Astrocyte of the cerebellum (primary cell): ENCODE measurements at regions not wholly inside any gene's neighbourhood (a gene's known extent, or its start where the extent isn't known, plus 50 kb on each side); places are given as distances from the start of the nearest gene placed in this dataset.

ENCODE experiments used
- DNase-seq: peaks from one replicate; pipeline ENCODE4 v3.0.0-alpha.2; 2011; ENCODE audit warnings: low read depth
- H3K4me3 ChIP-seq: 2 replicates; pipeline ENCODE4 v1.5.1; 2011; ENCODE audit warnings: mild to moderate bottlenecking, low read depth, low read length, moderate library complexity
- CTCF ChIP-seq: IDR thresholded peaks from 2 replicates; pipeline ENCODE4 v1.5.1; 2012; ENCODE audit warnings: low read length, low read depth, moderate library complexity, mild to moderate bottlenecking; ENCODE audit errors: missing control alignments
- in situ Hi-C: cut with HindIII; loops from 2 replicates; pipeline ENCODE4 v1.10.0; 2017; ENCODE audit warnings: low sequenced_read_pairs

- in situ Hi-C loops, result no loop called here
- DNase-seq, result no peak
- no peak for TF ChIP-seq CTCF
- H3K4me3 ChIP-seq, result no peak overlapping the region
Observed at GRCh38 chr11:127059286-127059685, 58.7 kb upstream of the KIRREL3 start.

DNA sequence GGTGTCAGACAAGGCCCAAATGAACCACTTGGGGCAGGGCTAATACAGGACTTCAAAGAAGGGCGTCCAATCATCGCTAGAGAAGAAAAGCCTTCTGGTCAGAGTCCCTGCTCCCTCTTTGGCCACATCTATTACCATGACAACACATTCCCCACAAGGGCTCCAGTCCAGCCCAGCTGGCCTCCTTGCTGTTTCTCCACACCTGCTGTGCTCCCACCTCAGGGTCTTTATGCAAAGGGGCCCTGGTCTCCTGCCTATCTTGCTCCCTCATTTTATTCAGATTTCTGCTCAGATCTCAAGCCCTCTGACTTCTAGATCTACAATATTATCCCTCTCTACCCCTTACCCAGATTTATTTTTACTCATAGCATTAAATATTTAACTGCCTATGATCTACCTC lies 58.0 kb upstream of the KIRREL3 start:
- no peak overlapping the region for H3K4me3 ChIP-seq
- in situ Hi-C loops, result no loop called here
- no peak for DNase-seq
- TF ChIP-seq CTCF, result no peak

GRCh38 chr11:127057126-127057525 lies 56.6 kb upstream of the KIRREL3 start:
- no peak for TF ChIP-seq CTCF
- H3K4me3 ChIP-seq, result no peak overlapping the region
- no peak for DNase-seq
- in situ Hi-C loops, result no loop called here

DNA sequence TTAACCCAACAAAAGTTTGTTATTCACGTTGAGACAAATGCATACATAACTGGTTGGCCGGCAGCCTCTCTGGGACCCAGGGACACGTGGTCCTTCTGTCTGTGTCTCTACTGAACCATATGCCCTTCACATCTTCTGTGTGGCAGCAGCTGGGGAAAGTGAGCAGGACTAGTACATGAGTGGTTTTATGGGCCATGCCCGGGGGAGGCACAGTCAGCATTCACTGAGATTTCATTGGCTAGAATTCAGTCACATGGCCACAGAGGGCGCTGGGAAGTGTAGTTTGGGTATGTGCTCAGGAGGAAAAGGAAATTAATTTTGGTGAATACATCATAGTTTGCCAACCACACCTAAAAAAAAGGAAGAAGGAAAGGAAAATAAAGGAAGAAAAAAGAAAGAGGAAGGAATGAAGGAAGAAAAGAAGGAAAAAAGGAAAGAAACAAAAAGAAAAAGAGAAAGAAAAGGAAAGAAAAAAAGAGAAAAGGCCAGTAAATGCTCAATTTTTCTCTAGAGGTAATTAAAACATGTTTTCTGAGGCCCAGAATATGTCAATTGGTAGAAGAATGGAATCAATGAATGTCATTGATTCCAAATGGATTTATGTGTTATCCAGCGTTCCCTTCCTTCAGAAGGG lies 55.9 kb upstream of the KIRREL3 start:
- in situ Hi-C loops, result no loop called here
- no peak overlapping the region for H3K4me3 ChIP-seq
- TF ChIP-seq CTCF, result no peak
- no peak for DNase-seq

GRCh38 chr11:127055236-127055635 lies 54.7 kb upstream of the KIRREL3 start:
- DNase-seq, result no peak
- in situ Hi-C loops, result no loop called here
- H3K4me3 ChIP-seq, result no peak overlapping the region
- TF ChIP-seq CTCF, result no peak

- in situ Hi-C loops, result no loop called here
- no peak overlapping the region for H3K4me3 ChIP-seq
- no peak for TF ChIP-seq CTCF
- no peak for DNase-seq
Observed at GRCh38 chr11:127054153-127054552, 53.6 kb upstream of the KIRREL3 start.
